Mesendoderm (in vitro differentiated cells): ENCODE measurements at regions not wholly inside any gene's neighbourhood (a gene's known extent, or its start where the extent isn't known, plus 50 kb on each side); places are given as distances from the start of the nearest gene placed in this dataset.

Experiments used
- DNase-seq: peaks from one replicate; pipeline ENCODE4 v3.0.0; 2013
- H2AK5ac ChIP-seq: 2 replicates; pipeline ENCODE4 v1.6.1; 2013; ENCODE audit warnings: low read length, inconsistent platforms
- H2BK120ac ChIP-seq: 2 replicates; pipeline ENCODE4 v1.6.1; 2013; ENCODE audit warnings: low read depth, mild to moderate bottlenecking, low read length, moderate library complexity, mixed read lengths
- H2BK15ac ChIP-seq: replicated peaks from 2 replicates; pipeline ENCODE4 v1.6.1; 2013; ENCODE audit warnings: low read depth, mild to moderate bottlenecking, moderate library complexity
- H2BK5ac ChIP-seq: 2 replicates; pipeline ENCODE4 v1.6.1; 2013; ENCODE audit warnings: low read length, inconsistent platforms
- H3K18ac ChIP-seq: 2 replicates; pipeline ENCODE4 v1.6.1; 2013; ENCODE audit warnings: mild to moderate bottlenecking, low read length, mixed read lengths
- H3K23ac ChIP-seq: one replicate; pipeline ENCODE4 v1.6.1; 2013; ENCODE audit warnings: low read length
- H3K27ac ChIP-seq: 2 replicates; pipeline ENCODE4 v1.5.1; 2013; ENCODE audit warnings: low read depth, mild to moderate bottlenecking, inconsistent platforms, low read length, moderate library complexity
- H3K27me3 ChIP-seq: 2 replicates; pipeline ENCODE4 v1.6.1; 2013; ENCODE audit warnings: low read length, control low read depth, mild to moderate bottlenecking, inconsistent platforms; ENCODE audit not compliant: insufficient read depth, poor library complexity
- H3K36me3 ChIP-seq: 2 replicates; pipeline ENCODE4 v1.6.1; 2013; ENCODE audit warnings: low read length, inconsistent platforms; ENCODE audit not compliant: control insufficient read depth, insufficient read depth
- H3K4ac ChIP-seq: one replicate; pipeline ENCODE4 v1.6.1; 2013; ENCODE audit warnings: low read depth, mild to moderate bottlenecking, low read length, moderate library complexity
- H3K4me1 ChIP-seq: 2 replicates; pipeline ENCODE4 v1.6.1; 2013; ENCODE audit warnings: low read depth, low read length, inconsistent platforms; ENCODE audit not compliant: control insufficient read depth
- H3K4me2 ChIP-seq: 2 replicates; pipeline ENCODE4 v1.6.1; 2013; ENCODE audit warnings: low read length
- H3K4me3 ChIP-seq: 2 replicates; pipeline ENCODE4 v1.5.1; 2013; ENCODE audit warnings: mild to moderate bottlenecking, low read length
- H3K56ac ChIP-seq: one replicate; pipeline ENCODE4 v1.6.1; 2013; ENCODE audit warnings: low read length
- H3K79me1 ChIP-seq: 2 replicates; pipeline ENCODE4 v1.6.1; 2013; ENCODE audit warnings: low read length, inconsistent platforms
- H3K79me2 ChIP-seq: 2 replicates; pipeline ENCODE4 v1.6.1; 2013; ENCODE audit warnings: mild to moderate bottlenecking, low read length; ENCODE audit not compliant: control insufficient read depth, insufficient read depth
- H3K9ac ChIP-seq: 2 replicates; pipeline ENCODE4 v1.6.1; 2013; ENCODE audit warnings: low read length, inconsistent platforms
- H4K5ac ChIP-seq: one replicate; pipeline ENCODE4 v1.6.1; 2013; ENCODE audit warnings: low read length
- H4K8ac ChIP-seq: one replicate; pipeline ENCODE4 v1.6.1; 2013; ENCODE audit warnings: low read depth, mild to moderate bottlenecking, control low read depth, low read length, moderate library complexity
- WGBS: extraction: QIAGEN DNeasy Blood & Tissue Kit; methylation state at CpG from one replicate; pipeline ENCODE4 v1.1.7; 2013; ENCODE audit warnings: low lambda C conversion rate, missing lambda C conversion rate; ENCODE audit not compliant: insufficient coverage; ENCODE audit errors: extremely low coverage; 5-methylcytosine and 5-hydroxymethylcytosine counted together

- no peak overlapping the region for H3K4ac ChIP-seq
- H3K23ac ChIP-seq, result no peak overlapping the region
- H3K27me3 ChIP-seq, result no peaks in the 10 kb centered on the region
- H4K8ac ChIP-seq, result no peak overlapping the region
- no peak overlapping the region for H2BK15ac ChIP-seq
- no peak overlapping the region for H3K27ac ChIP-seq
- no peak overlapping the region for H4K5ac ChIP-seq
- no peak overlapping the region for H3K9ac ChIP-seq
- no peak overlapping the region for H3K4me2 ChIP-seq
- H3K79me2 ChIP-seq, result no peaks in the 10 kb centered on the region
- no peaks in the 10 kb centered on the region for H3K79me1 ChIP-seq
- no peaks in the 10 kb centered on the region for H3K36me3 ChIP-seq
- H3K56ac ChIP-seq, result no peak overlapping the region
- H2BK5ac ChIP-seq, result no peak overlapping the region
- H2BK120ac ChIP-seq, result no peak overlapping the region
- DNase-seq, result no peak
- H3K4me3 ChIP-seq, result no peak overlapping the region
- H3K4me1 ChIP-seq, result no peaks in the 10 kb centered on the region
- no CpG with 5 or more reads among the region's 6 CpGs for WGBS
- no peak overlapping the region for H3K18ac ChIP-seq
- H2AK5ac ChIP-seq, result no peak overlapping the region
Measured at GRCh38 chr3:43863966-43864933, 173.5 kb downstream of the ABHD5 start.

GRCh38 chr3:43865351-43865750 lies 174.6 kb downstream of the ABHD5 start:
- H4K8ac ChIP-seq, result no peak overlapping the region
- H3K9ac ChIP-seq, result no peak overlapping the region
- no peak for DNase-seq
- no peak overlapping the region for H2BK120ac ChIP-seq
- no peaks in the 10 kb centered on the region for H3K79me2 ChIP-seq
- no peak overlapping the region for H3K18ac ChIP-seq
- H3K27ac ChIP-seq, result no peak overlapping the region
- no peaks in the 10 kb centered on the region for H3K36me3 ChIP-seq
- H3K27me3 ChIP-seq, result no peaks in the 10 kb centered on the region
- H2BK5ac ChIP-seq, result no peak overlapping the region
- no CpG with 5 or more reads among the region's 4 CpGs for WGBS
- no peak overlapping the region for H2AK5ac ChIP-seq
- H3K4me3 ChIP-seq, result no peak overlapping the region
- H3K79me1 ChIP-seq, result no peaks in the 10 kb centered on the region
- no peak overlapping the region for H2BK15ac ChIP-seq
- no peak overlapping the region for H3K4ac ChIP-seq
- H3K4me1 ChIP-seq, result no peaks in the 10 kb centered on the region
- no peak overlapping the region for H4K5ac ChIP-seq
- H3K23ac ChIP-seq, result no peak overlapping the region
- H3K56ac ChIP-seq, result no peak overlapping the region
- no peak overlapping the region for H3K4me2 ChIP-seq

GRCh38 chr3:43865887-43866528 lies 175.3 kb downstream of the ABHD5 start:
- Histone ChIP-seq H3K4me1 (no peaks in the 10 kb centered on the region), H3K4me3 (no peak overlapping the region), H3K27ac (no peak overlapping the region), H3K9ac (no peak overlapping the region), H2BK5ac (no peak overlapping the region), H3K79me1 (no peaks in the 10 kb centered on the region), H4K8ac (no peak overlapping the region), H3K79me2 (no peaks in the 10 kb centered on the region), H3K4ac (no peak overlapping the region), H3K36me3 (no peaks in the 10 kb centered on the region), H2BK15ac (no peak overlapping the region), H3K56ac (no peak overlapping the region), H2AK5ac (no peak overlapping the region), H3K23ac (no peak overlapping the region), H4K5ac (no peak overlapping the region), H3K27me3 (no peaks in the 10 kb centered on the region), H3K18ac (no peak overlapping the region), H2BK120ac (no peak overlapping the region), H3K4me2 (no peak overlapping the region)
- DNase-seq, result no peak
- no CpG with 5 or more reads among the region's 9 CpGs for WGBS

- H3K9ac ChIP-seq, result no peak overlapping the region
- H3K4me3 ChIP-seq, result no peak overlapping the region
- WGBS, result no CpG with 5 or more reads among the region's 3 CpGs
- H3K4me2 ChIP-seq, result no peak overlapping the region
- no peak overlapping the region for H3K56ac ChIP-seq
- H3K4ac ChIP-seq, result no peak overlapping the region
- H2AK5ac ChIP-seq, result no peak overlapping the region
- H2BK120ac ChIP-seq, result no peak overlapping the region
- H4K8ac ChIP-seq, result no peak overlapping the region
- peaks cover 2% of the 10 kb centered on the region for H3K4me1 ChIP-seq
- H3K36me3 ChIP-seq, result no peaks in the 10 kb centered on the region
- H4K5ac ChIP-seq, result no peak overlapping the region
- H3K27me3 ChIP-seq, result no peaks in the 10 kb centered on the region
- no peak overlapping the region for H3K27ac ChIP-seq
- H3K79me2 ChIP-seq, result no peaks in the 10 kb centered on the region
- DNase-seq, result no peak
- no peak overlapping the region for H3K23ac ChIP-seq
- no peak overlapping the region for H3K18ac ChIP-seq
- H2BK15ac ChIP-seq, result no peak overlapping the region
- no peak overlapping the region for H2BK5ac ChIP-seq
- H3K79me1 ChIP-seq, result no peaks in the 10 kb centered on the region
Measured at GRCh38 chr3:43866529-43867353, 176.0 kb downstream of the ABHD5 start.

GRCh38 chr3:43867436-43868072 lies 176.8 kb downstream of the ABHD5 start:
- H2AK5ac ChIP-seq, result no peak overlapping the region
- no peak overlapping the region for H2BK120ac ChIP-seq
- no peak overlapping the region for H2BK5ac ChIP-seq
- H3K36me3 ChIP-seq, result no peaks in the 10 kb centered on the region
- DNase-seq, result no peak
- no CpG with 5 or more reads among the region's 8 CpGs for WGBS
- peaks cover 4% of the 10 kb centered on the region for H3K4me1 ChIP-seq
- H3K27me3 ChIP-seq, result no peaks in the 10 kb centered on the region
- no peak overlapping the region for H3K23ac ChIP-seq
- H4K8ac ChIP-seq, result no peak overlapping the region
- no peak overlapping the region for H3K9ac ChIP-seq
- no peak overlapping the region for H3K4me2 ChIP-seq
- H3K27ac ChIP-seq, result no peak overlapping the region
- H3K79me1 ChIP-seq, result no peaks in the 10 kb centered on the region
- H4K5ac ChIP-seq, result no peak overlapping the region
- no peak overlapping the region for H3K18ac ChIP-seq
- no peak overlapping the region for H2BK15ac ChIP-seq
- H3K56ac ChIP-seq, result no peak overlapping the region
- H3K4me3 ChIP-seq, result no peak overlapping the region
- H3K79me2 ChIP-seq, result no peaks in the 10 kb centered on the region
- no peak overlapping the region for H3K4ac ChIP-seq
